ENCODE measurements at regions not wholly inside any gene's neighbourhood (a gene's known extent, or its start where the extent isn't known, plus 50 kb on each side); places are given as distances from the start of the nearest gene placed in this dataset.
"Not testable (repeated sequence)": the region's sequence is repeated elsewhere in the genome, so short reads cannot be mapped to it uniquely, and the experiment has no call there.

DNA sequence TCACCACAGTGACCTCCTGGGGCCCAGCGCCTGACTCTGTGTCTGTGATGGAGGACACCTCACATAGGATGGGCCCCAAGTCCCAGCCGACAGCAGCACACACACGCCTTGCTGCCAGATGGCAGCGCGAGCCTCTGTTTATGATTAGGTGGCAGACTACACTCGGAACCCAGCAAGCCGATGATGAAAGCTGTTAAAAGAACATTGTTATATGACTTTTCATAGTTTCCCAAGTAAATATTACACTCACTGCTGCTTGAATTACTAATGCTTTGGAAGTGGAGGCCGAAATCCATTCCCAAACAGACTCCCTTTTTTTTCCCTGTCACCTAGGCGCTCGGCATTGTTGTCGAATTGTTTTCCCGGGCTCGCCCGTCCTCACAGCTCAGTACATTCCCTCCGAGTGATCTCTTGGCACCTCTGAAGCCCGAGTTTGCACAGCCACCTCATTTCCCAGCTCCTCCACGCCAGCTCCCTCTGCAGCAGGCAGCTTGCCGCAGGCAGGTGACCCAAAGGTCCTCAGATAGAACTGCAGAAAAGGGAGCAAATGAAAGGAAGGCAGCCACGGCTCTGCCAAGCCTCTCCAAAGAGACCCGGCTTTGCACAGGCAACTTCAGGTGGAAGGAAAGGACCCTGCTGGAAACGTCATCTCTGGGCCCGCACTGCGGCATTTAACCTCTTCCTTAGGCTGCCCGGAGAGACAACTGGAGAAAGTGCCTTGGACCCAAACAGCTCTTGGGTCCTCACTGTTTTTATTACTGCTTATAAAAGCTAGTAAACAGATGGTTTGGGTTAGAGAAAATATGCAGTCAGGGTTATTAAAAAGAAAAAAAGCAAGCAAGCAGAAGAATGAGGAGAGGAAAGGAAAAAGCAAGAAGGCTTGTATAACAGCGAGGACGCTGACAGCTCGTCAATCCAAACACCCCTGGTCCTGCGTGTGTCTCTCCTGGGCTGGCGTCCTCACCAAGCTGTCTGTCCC is 72.2 kb upstream of the SLC25A33 start:
- H3K4me3 ChIP-seq: 0 out of 2 replicates have a peak overlapping the region, but pooled peaks have one; percentile 12
- no peaks in the 10 kb centered on the region for H3K9me3 ChIP-seq (ENCODE audit: low read depth, low read length)
- no peak for DNase-seq (ENCODE audit: low read depth, low spot score)
- TF ChIP-seq POLR2AphosphoS5 (IDR thresholded peaks at IDR 0.05; ENCODE audit: borderline replicate concordance, low read depth, low read length): no peak
- no peak for TF ChIP-seq FOXP2 (optimal IDR thresholded peaks at IDR 0.05; ENCODE audit: control extremely low read depth, extremely low read length, insufficient read depth)
- no peaks in the 10 kb centered on the region for H3K36me3 ChIP-seq (ENCODE audit: insufficient read depth, low read length)
- H3K27ac ChIP-seq: no peak overlapping the region
- H3K9ac ChIP-seq (ENCODE audit: insufficient read length): no peak overlapping the region

DNA sequence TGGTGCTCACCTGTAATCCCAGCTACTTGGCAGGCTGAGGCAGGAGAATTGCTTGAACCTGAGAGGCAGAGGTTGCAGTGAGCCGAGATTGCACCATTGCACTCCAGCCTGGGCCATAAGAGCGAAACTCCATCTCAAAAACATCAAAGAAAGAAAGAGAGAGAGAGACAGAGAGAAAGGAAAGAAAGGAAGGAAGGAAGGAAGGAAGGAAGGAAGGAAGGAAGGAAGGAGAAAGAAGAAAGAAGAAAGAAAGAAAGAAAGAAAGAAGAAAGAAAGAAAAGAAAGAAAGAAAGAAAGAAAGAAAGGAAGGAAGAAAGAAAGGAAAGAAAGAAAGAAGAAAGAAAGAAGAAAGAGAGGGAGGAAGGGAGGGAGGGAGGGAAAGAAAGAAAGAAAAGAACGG is 69.4 kb upstream of the SLC25A33 start:
- H3K27ac ChIP-seq: not testable (repeated sequence)

GRCh38 chr1:9471679-9472078 is 67.6 kb upstream of the SLC25A33 start:
- no peaks in the 10 kb centered on the region for H3K9me3 ChIP-seq (ENCODE audit: low read depth, low read length)
- H3K4me3 ChIP-seq: no peak overlapping the region
- TF ChIP-seq EZH2 (IDR thresholded peaks at IDR 0.05) (no peak), FOXP2 (optimal IDR thresholded peaks at IDR 0.05; ENCODE audit: control extremely low read depth, extremely low read length, insufficient read depth) (no peak), POLR2AphosphoS5 (IDR thresholded peaks at IDR 0.05; ENCODE audit: borderline replicate concordance, low read depth, low read length) (no peak)
- H3K9ac ChIP-seq (ENCODE audit: insufficient read length): no peak overlapping the region
- no peak for DNase-seq (ENCODE audit: low read depth, low spot score)
- no peak overlapping the region for H3K27ac ChIP-seq
- H3K36me3 ChIP-seq (ENCODE audit: insufficient read depth, low read length): no peaks in the 10 kb centered on the region

More for the DNA sequence above, 69.4 kb upstream of the SLC25A33 start:
- not testable (repeated sequence) for DNase-seq (ENCODE audit: low read depth, low spot score); H3K9ac ChIP-seq (ENCODE audit: insufficient read length); H3K9me3 ChIP-seq (ENCODE audit: low read depth, low read length); H3K36me3 ChIP-seq (ENCODE audit: insufficient read depth, low read length); H3K4me3 ChIP-seq

GRCh38 chr1:9472386-9473031 is 66.8 kb upstream of the SLC25A33 start:
- no peak for TF ChIP-seq EZH2 (IDR thresholded peaks at IDR 0.05)
- no peak for TF ChIP-seq FOXP2 (optimal IDR thresholded peaks at IDR 0.05; ENCODE audit: control extremely low read depth, extremely low read length, insufficient read depth)
- no peak for TF ChIP-seq POLR2AphosphoS5 (IDR thresholded peaks at IDR 0.05; ENCODE audit: borderline replicate concordance, low read depth, low read length)
- Histone ChIP-seq H3K9me3 (ENCODE audit: low read depth, low read length) (no peaks in the 10 kb centered on the region), H3K4me3 (no peak overlapping the region), H3K9ac (ENCODE audit: insufficient read length) (no peak overlapping the region), H3K36me3 (ENCODE audit: insufficient read depth, low read length) (no peaks in the 10 kb centered on the region), H3K27ac (no peak overlapping the region)
- DNase-seq (ENCODE audit: low read depth, low spot score): no peak

DNA sequence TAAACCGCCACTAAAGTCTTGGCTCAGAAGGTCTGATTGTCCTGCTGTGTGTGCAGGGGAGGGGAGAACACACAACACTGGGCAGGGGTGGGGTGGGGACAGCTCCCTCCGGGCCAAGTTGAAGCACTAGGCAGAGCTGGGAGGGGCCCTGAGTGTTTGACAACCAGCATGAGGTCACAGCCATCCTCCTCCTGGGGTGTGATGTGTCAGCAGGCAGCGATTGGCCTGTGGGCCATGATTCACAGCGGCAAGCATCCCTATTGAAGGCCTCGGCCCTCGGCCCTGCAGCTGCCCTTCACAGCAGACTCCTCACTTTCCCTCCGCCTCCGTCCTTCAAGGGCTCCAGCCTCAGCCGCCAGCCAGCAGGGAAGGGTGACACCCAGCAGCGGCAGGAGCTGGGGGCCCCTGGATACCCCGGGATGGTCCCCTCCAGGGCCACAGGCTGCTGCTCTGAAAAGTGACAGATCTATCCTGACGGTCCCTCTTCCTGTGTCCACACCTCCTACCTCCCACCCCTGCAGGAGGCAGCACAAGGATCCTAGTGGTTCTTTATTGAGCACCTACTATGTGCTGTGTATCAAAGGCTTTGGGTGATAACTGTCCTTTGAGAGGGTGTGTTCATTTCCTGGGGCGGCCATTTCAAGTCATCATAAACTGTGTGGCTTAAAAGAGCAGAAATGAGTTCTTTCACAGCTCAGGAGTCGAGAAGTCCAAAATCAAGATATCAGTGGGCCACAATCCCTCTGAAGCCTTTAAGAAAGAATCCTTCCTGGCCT is 66.0 kb upstream of the SLC25A33 start:
- TF ChIP-seq FOXP2 (optimal IDR thresholded peaks at IDR 0.05; ENCODE audit: control extremely low read depth, extremely low read length, insufficient read depth): no peak
- TF ChIP-seq POLR2AphosphoS5 (IDR thresholded peaks at IDR 0.05; ENCODE audit: borderline replicate concordance, low read depth, low read length): no peak
- TF ChIP-seq EZH2 (IDR thresholded peaks at IDR 0.05): no peak
- no peak overlapping the region for H3K9ac ChIP-seq (ENCODE audit: insufficient read length)

DNA sequence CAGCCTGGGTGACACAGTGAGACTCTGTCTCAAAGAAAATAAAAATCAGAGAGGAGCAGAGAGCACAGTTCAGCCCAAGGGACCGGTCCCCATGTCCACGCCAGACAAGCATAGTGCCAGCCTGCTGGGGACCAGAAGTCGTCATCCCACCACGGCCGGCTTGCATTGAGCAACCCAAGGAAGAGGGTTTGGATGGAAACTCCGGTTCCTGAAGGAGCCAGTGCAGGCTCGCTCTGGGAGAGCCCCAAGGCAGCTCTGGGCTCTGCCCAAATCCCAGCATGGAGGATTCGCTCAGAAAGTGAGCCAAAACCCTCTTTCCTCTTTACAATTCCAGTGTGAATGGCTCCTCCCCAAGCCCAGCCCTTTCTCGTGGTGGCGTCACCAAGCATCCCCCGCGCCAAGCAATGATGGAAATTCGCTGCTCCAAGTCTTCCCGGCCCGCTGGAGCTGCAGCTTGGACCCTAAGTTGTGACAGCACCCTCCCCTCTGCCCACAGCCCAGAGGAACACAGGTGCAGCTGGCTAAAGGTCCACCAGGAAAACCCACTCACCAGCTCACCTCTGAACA is 64.1 kb upstream of the SLC25A33 start:
- no peak overlapping the region for H3K27ac ChIP-seq
- H3K9ac ChIP-seq (ENCODE audit: insufficient read length): no peak overlapping the region
- DNase-seq (ENCODE audit: low read depth, low spot score): no peak

More for the DNA sequence above, 66.0 kb upstream of the SLC25A33 start:
- Histone ChIP-seq H3K27ac (no peak overlapping the region), H3K4me3 (no peak overlapping the region), H3K36me3 (ENCODE audit: insufficient read depth, low read length) (no peaks in the 10 kb centered on the region), H3K9me3 (ENCODE audit: low read depth, low read length) (no peaks in the 10 kb centered on the region)
- DNase-seq (ENCODE audit: low read depth, low spot score): no peak

DNA sequence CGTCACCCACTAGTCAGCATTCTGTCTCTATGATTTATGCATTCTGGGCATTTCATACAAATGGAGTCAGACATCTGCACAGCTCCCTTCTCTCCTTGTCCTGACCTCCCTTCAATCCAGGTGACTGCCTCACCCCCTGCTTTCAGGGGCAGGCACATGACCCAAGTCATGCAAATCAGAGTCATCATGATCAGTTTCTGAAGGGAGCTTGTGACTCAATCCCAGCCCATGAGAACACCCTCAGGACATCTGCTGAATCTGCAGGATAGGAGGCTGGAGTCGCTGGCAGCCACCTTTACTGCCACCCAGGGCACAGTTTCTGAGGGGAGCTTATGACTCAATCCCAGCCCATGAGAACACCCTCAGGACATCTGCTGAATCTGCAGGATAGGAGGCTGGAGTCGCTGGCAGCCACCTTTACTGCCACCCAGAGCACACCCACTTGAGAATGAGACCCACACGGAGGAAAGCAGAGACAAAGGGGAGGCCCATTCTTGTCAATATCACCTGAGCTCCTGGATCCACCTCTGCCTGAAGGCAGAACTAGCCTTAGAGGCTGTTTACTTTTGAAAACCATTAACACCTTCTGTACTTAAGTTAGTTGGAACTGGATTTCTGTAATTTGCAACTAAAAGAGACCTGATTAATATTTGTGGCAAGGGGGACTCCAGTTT is 62.3 kb upstream of the SLC25A33 start:
- Histone ChIP-seq H3K36me3 (ENCODE audit: insufficient read depth, low read length) (no peaks in the 10 kb centered on the region), H3K9ac (ENCODE audit: insufficient read length) (no peak overlapping the region), H3K9me3 (ENCODE audit: low read depth, low read length) (no peaks in the 10 kb centered on the region), H3K27ac (no peak overlapping the region), H3K4me3 (no peak overlapping the region)
- no peak for DNase-seq (ENCODE audit: low read depth, low spot score)
- TF ChIP-seq EZH2 (IDR thresholded peaks at IDR 0.05): no peak
- TF ChIP-seq POLR2AphosphoS5 (IDR thresholded peaks at IDR 0.05; ENCODE audit: borderline replicate concordance, low read depth, low read length): no peak
- no peak for TF ChIP-seq FOXP2 (optimal IDR thresholded peaks at IDR 0.05; ENCODE audit: control extremely low read depth, extremely low read length, insufficient read depth)

More for the DNA sequence above, 64.1 kb upstream of the SLC25A33 start:
- TF ChIP-seq EZH2 (IDR thresholded peaks at IDR 0.05) (no peak), FOXP2 (optimal IDR thresholded peaks at IDR 0.05; ENCODE audit: control extremely low read depth, extremely low read length, insufficient read depth) (no peak), POLR2AphosphoS5 (IDR thresholded peaks at IDR 0.05; ENCODE audit: borderline replicate concordance, low read depth, low read length) (no peak)
- H3K9me3 ChIP-seq (ENCODE audit: low read depth, low read length): no peaks in the 10 kb centered on the region
- H3K36me3 ChIP-seq (ENCODE audit: insufficient read depth, low read length): no peaks in the 10 kb centered on the region
- no peak overlapping the region for H3K4me3 ChIP-seq
